NCI-H226 (cell line): ENCODE measurements at regions not wholly inside any gene's neighbourhood (a gene's known extent, or its start where the extent isn't known, plus 50 kb on each side); places are given as distances from the start of the nearest gene placed in this dataset.

ENCODE experiments used
- DNase-seq: peaks from one replicate; pipeline ENCODE4 v3.0.0-alpha.2; 2015

DNA sequence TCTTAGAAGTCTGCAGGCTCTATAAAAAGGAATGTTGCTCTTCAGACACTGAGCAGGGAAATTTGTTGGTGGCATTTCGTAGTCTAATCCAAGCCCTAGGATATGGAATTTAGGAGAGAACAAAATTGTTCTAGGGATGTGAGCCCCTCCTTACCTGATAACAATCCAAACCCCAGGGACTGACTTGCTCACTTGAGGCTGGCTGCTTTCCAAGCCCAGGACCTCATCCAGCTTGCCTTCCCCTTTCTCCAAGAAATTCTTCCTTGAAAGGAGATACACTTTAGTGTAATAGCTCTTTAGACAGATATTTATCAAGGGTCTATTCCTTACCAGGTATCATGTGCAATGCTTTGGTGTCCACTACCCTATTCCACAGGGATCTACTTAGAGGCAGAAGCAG is 279.8 kb downstream of the C1D start:
- DNase-seq: no peak

GRCh38 chr2:67790622-67791021 is 272.2 kb downstream of the C1D start:
- DNase-seq: peak; percentile 66

DNA sequence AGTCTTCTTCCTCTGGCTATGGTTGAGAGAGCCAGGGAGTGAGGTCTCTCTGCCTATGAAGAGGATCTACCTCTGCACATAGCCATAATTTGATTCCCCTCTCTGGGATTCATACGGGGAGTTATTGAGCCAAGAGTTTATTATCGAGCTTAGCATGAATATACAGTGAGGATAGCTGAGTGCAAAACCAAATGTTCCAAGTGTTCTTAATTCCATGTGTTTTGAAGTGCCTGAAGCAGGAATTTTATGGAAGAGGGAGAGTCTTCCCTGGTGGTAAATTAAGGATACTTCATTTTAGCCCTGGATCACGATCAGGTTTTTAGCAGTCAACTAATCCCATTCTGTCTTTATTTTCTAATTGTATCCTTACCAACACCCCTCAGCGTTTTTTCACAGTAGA is 270.6 kb downstream of the C1D start:
- no peak for DNase-seq

GRCh38 chr2:67792681-67793091 is 270.1 kb downstream of the C1D start:
- DNase-seq: no peak

DNA sequence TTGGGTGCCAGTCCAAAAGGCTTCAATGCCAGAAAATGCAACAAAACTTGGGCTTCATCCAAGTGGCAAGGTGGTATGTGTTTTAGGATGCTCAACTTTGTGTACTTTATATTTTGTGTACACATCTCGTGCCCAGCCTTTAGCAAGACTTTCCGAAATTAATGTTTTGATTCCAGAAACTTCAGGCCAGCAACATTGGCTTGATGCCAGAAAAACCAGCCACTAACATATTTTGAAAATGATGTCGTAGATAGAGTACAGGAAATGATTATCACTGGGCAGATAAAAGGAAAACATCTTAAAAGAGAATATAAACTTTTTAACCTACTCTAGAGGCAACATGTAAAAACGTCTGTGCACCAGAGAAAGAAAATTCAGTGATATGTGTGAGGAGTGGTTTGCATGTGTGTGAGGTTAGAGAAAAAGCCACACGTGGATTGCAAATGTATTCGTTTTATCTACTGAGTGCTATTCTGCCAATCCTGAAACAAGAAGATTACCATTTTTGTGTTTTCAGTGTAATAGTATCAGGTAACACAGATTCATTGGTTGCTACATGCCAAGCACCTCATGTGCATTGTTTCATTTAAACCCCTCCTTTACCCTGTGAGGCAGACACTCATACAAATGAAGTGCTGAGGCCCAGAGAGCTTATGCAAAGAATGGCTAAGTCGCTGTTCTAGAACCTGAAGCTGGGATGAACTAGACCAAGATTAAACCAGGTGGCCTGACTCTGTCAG is 264.8 kb downstream of the C1D start:
- DNase-seq: peak; percentile 5

GRCh38 chr2:67798541-67799160 is 264.2 kb downstream of the C1D start:
- no peak for DNase-seq

GRCh38 chr2:67799886-67800285 is 262.9 kb downstream of the C1D start:
- DNase-seq: no peak

- DNase-seq: no peak
Observed at GRCh38 chr2:67802291-67802690, 260.5 kb downstream of the C1D start.

GRCh38 chr2:67802824-67803223 is 260.0 kb downstream of the C1D start:
- no peak for DNase-seq

- no peak for DNase-seq
Observed at GRCh38 chr2:67806816-67807215, 256.0 kb downstream of the C1D start.

GRCh38 chr2:67808112-67808511 is 254.7 kb downstream of the C1D start:
- no peak for DNase-seq

DNA sequence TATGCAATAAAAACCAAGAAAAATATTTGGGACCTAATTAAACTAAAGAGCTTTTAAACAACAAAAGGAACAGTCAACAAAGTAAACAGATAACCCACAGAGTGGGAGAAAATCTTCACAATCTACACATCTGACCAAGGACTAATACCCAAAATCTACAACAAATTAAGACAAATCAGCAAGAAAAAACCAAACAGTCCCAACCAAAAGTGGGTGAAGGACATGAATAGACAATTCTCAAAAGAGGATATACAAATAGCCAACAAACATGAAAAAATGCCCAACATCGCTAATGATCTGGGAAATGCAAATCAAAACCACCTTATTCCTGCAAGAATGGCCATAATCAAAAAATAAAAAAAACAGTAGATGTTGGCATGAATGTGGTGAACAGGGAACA is 250.1 kb downstream of the C1D start:
- no peak for DNase-seq

DNA sequence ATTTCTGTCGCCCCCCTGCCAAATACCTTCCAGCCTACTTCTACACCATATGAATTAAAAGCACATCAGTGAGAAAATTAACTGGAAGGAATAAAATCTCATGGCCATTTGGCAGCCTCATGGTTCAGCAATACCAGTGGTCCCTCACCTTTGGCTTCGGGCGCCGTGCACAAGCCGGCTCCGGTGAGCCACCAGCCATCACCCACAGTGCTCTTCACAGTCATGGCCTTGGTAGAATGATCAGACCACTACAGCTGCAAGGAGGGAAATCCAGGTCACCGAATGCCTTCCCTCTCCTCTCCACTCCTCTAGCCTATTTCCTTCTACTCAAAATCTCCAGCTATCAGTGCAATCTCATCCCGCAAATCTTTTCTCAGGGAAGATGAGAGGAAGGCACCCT is 239.1 kb downstream of the C1D start:
- DNase-seq: no peak

- no peak for DNase-seq
Observed at GRCh38 chr2:67824186-67824585, 238.6 kb downstream of the C1D start.

- DNase-seq: peak; percentile 60
Observed at GRCh38 chr2:67825476-67825875, 237.3 kb downstream of the C1D start.

- DNase-seq: no peak
Observed at GRCh38 chr2:67828066-67828465, 234.7 kb downstream of the C1D start.

DNA sequence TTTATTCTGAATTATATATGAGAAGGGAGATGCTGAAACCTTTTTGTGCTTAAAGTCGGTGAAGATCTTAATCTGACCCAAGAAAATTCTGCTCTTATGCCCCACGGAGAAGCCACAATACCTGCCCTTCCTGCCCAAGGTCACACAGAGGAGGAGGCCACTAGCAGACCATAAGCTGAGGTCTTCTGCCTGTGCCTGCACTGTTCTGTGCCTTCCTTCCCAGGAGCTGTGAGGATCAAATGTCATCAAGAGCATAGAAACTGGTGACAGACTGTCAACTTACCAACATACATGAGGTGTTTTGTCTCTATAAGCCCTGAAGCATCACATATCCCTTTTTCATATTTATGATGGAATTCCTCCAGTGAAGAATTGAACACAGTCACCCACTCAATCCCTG is 233.3 kb downstream of the C1D start:
- no peak for DNase-seq

DNA sequence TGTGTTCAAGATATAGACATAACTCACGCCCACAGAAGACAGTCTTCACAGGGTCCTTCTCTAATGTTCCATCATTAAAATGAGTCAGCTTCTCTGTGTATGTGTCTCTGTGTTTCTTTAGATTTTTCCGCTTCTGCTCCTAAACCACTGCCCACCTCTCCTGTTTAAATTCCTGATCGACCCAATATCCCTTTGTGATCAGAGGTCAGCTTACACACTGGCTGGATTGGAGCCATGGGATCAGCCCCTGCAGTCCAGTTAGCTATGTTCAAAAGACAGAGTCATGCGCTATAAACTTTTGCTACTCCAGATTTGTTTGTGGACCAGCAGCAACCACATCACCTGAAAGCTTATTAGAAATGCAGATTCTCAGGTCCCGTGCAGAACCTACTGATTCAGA is 229.2 kb downstream of the C1D start:
- no peak for DNase-seq

GRCh38 chr2:67834482-67834881 is 228.3 kb downstream of the C1D start:
- DNase-seq: no peak

DNA sequence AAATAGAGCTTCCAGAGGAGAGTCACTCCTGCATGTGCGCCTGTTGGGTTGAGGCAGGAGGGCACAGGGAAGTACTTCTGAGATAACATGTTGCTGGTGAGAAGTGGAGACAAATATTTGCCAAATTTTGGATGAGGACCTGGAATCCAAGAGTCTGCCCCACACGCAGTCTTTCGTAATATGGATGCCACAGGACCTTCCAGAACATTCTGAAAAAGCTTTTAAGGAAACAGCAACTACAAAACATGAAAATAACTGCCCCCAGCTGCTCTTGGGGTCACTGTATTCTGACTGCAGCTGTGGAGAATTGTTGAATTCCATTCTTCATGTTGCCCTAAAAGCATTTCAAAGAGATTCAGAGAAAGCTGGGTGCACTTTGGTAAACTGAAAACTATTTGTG is 227.5 kb downstream of the C1D start:
- DNase-seq: no peak

GRCh38 chr2:67836866-67837265 is 225.9 kb downstream of the C1D start:
- no peak for DNase-seq

GRCh38 chr2:67838205-67838604 is 224.6 kb downstream of the C1D start:
- DNase-seq: no peak

GRCh38 chr2:67839242-67839641 is 223.6 kb downstream of the C1D start:
- DNase-seq: no peak

DNA sequence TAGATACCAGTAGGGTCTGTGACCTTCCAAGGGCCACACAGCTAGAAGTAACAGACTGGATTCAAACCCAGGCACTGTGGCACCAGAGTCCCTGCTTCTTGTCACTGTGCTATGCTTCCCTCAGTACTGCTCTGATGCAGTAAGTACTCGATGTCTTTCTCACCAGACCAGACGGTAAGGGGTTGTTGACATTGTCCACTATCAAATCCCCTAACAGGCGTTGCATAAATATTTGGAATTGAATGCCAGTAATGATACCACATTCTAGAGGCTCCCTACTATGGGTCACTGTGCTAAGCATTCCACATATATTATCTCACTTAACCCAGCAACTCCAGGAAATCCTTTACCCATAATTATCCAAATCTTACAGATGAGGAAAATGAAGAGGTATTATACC is 223.1 kb downstream of the C1D start:
- no peak for DNase-seq

DNA sequence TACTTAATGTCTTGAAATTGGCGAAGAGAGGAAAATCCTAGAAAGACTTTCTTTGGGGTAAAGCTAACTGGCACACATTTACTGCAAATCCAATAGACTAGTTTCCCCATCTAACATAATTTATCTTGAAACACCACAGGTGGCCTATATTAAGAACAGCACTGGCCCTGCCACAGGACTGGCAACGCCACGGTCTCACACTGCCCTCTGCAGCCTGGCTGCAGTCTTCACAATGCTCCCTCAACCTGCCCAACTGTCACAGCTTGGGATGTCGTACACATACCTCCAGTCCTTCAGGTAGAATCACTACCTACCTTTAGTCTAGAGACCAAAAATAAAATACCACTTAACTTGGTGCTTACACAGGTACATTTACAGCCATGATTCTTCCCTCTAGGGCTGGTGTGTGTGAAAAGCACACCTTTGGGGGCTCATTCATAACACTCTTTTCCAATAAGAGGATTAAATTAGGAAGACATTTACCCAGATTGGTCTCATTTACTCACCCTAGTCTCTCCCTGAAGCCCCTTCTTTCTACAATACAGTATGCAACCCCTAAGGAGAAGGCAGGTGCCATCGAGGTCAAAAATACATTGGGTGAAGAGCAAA is 222.2 kb downstream of the C1D start:
- peak; percentile 37 for DNase-seq
